ENCODE measurements at regions not wholly inside any gene's neighbourhood (a gene's known extent, or its start where the extent isn't known, plus 50 kb on each side); places are given as distances from the start of the nearest gene placed in this dataset. TPM values are rescaled to one million over a fixed set of nuclear protein-coding genes. Genes with fewer than 3 reads are reported as not detected.

Small RNA genes in the stretch of these regions (small RNA-seq; reads per million reads assigned to genes)
- not detected for gene AL109941.1

Data from Karpas-422 (cell line).